Adrenal gland (tissue), 9 donors: ENCODE measurements at regions not wholly inside any gene's neighbourhood (a gene's known extent, or its start where the extent isn't known, plus 50 kb on each side); places are given as distances from the start of the nearest gene placed in this dataset.

ENCODE experiments used
- DNase-seq, 7 donors: peaks; one replicate each; pipeline ENCODE4 v3.0.0-alpha.2; 2019 to 2020
- H3K27ac ChIP-seq, 5 donors: fragments of 200-600 bp; sonication (generic) in 4 of 5; 1 replicate in 3 of 5; 2 replicates in 2 of 5; pipeline versions ENCODE4 v1.5.1 to v1.8.0; 2016 to 2020; ENCODE audit warnings: mild to moderate bottlenecking in 1 of 5
- H3K27me3 ChIP-seq: fragments of 200-600 bp; 2 replicates; pipeline ENCODE4 v1.8.0; 2021
- H3K36me3 ChIP-seq, 2 donors: fragments of 200-600 bp; replicated peaks in 1 of 2; 1 replicate in 1 of 2; 2 replicates in 1 of 2; pipeline versions ENCODE4 v1.5.1 to v1.8.0; 2018 to 2022
- H3K4me1 ChIP-seq, 2 donors: fragments of 200-600 bp; replicated peaks in 1 of 2; 1 replicate in 1 of 2; 2 replicates in 1 of 2; pipeline versions ENCODE4 v1.5.1 to v1.8.0; 2018 to 2021
- H3K4me3 ChIP-seq, 4 donors: fragments of 200-600 bp; sonication (generic) in 3 of 4; one replicate each; pipeline ENCODE4 v1.5.1; 2016 to 2018
- H3K9me3 ChIP-seq, 3 donors: fragments of 200-600 bp; sonication (generic) in 1 of 3; replicated peaks in 1 of 3; 1 replicate in 2 of 3; 2 replicates in 1 of 3; pipeline versions ENCODE4 v1.5.1 to v1.8.0; 2016 to 2021
- CTCF ChIP-seq, 6 experiments: fragments of 450-650 bp in 4 of 6; fragments of 200-600 bp in 2 of 6; sonication (generic) in 1 of 6; IDR thresholded peaks; 1 replicate in 5 of 6; 2 replicates in 1 of 6; pipeline versions ENCODE4 v1.5.1 to v1.8.0; 2016 to 2021; ENCODE audit warnings: antibody characterized with exemption in 6 of 6, mild to moderate bottlenecking in 2 of 6, moderate library complexity in 1 of 6
- POLR2A ChIP-seq, 2 donors: fragments of 450-650 bp; IDR thresholded peaks; one replicate each; pipeline ENCODE4 v1.6.1; 2017; ENCODE audit warnings: antibody characterized with exemption in 2 of 2, mild to moderate bottlenecking in 2 of 2, moderate library complexity in 1 of 2
- WGBS, 4 donors: extraction: QIAGEN DNeasy Blood & Tissue Kit in 2 of 4; methylation state at CpG; one replicate each; pipeline versions ENCODE4 v1.1.5 to v1.1.7; 2013 to 2017; 5-methylcytosine and 5-hydroxymethylcytosine counted together
- intact Hi-C, 2 donors: fragments of 100-400 bp; cut with DNase I; formaldehyde crosslinking; loops; one replicate each; pipeline versions ENCODE4 v1.14.1 to v1.15.0; 2022 to 2023
- donor health status: healthy with polysubstance abuse.
- donor health status: Bipolar disorder and iron deficiency.
- donor health status: DM: yes; HTN: yes; CAD: no.
- donor health status: DM: no; HTN: no; CAD: no.
- donor health status: DM: no; HTN: no; CAD: no.

- no peak for TF ChIP-seq CTCF (IDR thresholded peaks at IDR 0.05)
- no peak for TF ChIP-seq POLR2A (IDR thresholded peaks at IDR 0.05)
- H3K4me3 ChIP-seq, result no peak overlapping the region
- no peaks in the 10 kb centered on the region for H3K36me3 ChIP-seq
- 82 to 92% (median 89%) methylated on average over 3 of the region's 3 CpGs for WGBS, 4 donors
- intact Hi-C loops, result no loop called here
- no peaks in the 10 kb centered on the region for H3K9me3 ChIP-seq
- no peaks in the 10 kb centered on the region for H3K4me1 ChIP-seq
- no peak for DNase-seq
- no peak overlapping the region for H3K27ac ChIP-seq
- H3K27me3 ChIP-seq, result no peaks in the 10 kb centered on the region
Measured at GRCh38 chr2:158049129-158049855, 52.4 kb upstream of the UPP2 start.

- no peak for DNase-seq
- intact Hi-C loops, result no loop called here
- H3K4me1 ChIP-seq, result no peaks in the 10 kb centered on the region
- no peak overlapping the region for H3K27ac ChIP-seq
- no peak overlapping the region for H3K4me3 ChIP-seq
- H3K9me3 ChIP-seq, result no peaks in the 10 kb centered on the region
- no peaks in the 10 kb centered on the region for H3K36me3 ChIP-seq
- WGBS, 4 donors, result 85 to 92% (median 88%) methylated on average over 3 of the region's 3 CpGs
- TF ChIP-seq CTCF (IDR thresholded peaks at IDR 0.05), result no peak
- H3K27me3 ChIP-seq, result no peaks in the 10 kb centered on the region
Measured at GRCh38 chr2:158048327-158048726, 53.3 kb upstream of the UPP2 start.

GRCh38 chr2:158047156-158047611 lies 54.5 kb upstream of the UPP2 start:
- Histone ChIP-seq H3K4me3 (no peak overlapping the region), H3K9me3 (no peaks in the 10 kb centered on the region), H3K27me3 (no peaks in the 10 kb centered on the region), H3K36me3 (no peaks in the 10 kb centered on the region), H3K4me1 (no peaks in the 10 kb centered on the region), H3K27ac (peak overlapping the region in 1 of 5 donors; percentile 11)
- WGBS, 4 donors, result 70 to 76% (median 74%) methylated on average over 5 of the region's 5 CpGs
- intact Hi-C loops, result no loop called here
- no peak for DNase-seq
- TF ChIP-seq CTCF (IDR thresholded peaks at IDR 0.05) (no peak), POLR2A (IDR thresholded peaks at IDR 0.05) (no peak)

GRCh38 chr2:158046121-158046880 lies 55.4 kb upstream of the UPP2 start:
- no peak for TF ChIP-seq CTCF (IDR thresholded peaks at IDR 0.05)
- no peak for TF ChIP-seq POLR2A (IDR thresholded peaks at IDR 0.05)
- Histone ChIP-seq H3K9me3 (no peaks in the 10 kb centered on the region), H3K27me3 (no peaks in the 10 kb centered on the region), H3K4me3 (no peak overlapping the region), H3K4me1 (no peaks in the 10 kb centered on the region), H3K27ac (no peak overlapping the region), H3K36me3 (no peaks in the 10 kb centered on the region)
- WGBS, 4 donors, result 62 to 68% (median 64%) methylated on average over 4 of the region's 4 CpGs
- no peak for DNase-seq
- intact Hi-C loops, result no loop called here
